Endothelial cell of umbilical vein (primary cell): ENCODE measurements at regions not wholly inside any gene's neighbourhood (a gene's known extent, or its start where the extent isn't known, plus 50 kb on each side); places are given as distances from the start of the nearest gene placed in this dataset.

ENCODE experiments used
- BruUV-seq: library from RNA; stranded (reverse); fragments of 400-500 nt; replicated peaks from 2 replicates; lab custom pipeline; 2021; lab: Mats Ljungman, UMichigan
- CTCF ChIA-PET: fragments of 300-600, 350-600 bp; sonication (Branson Sonifier 250); formaldehyde crosslinking; loops from one replicate; lab custom pipeline; 2021; ENCODE audit warnings: antibody characterized with exemption, inconsistent platforms; lab: Charles Lee
- POLR2A ChIA-PET: fragments of 300-600, 350-600 bp; sonication (Branson Sonifier 250); formaldehyde crosslinking; loops from one replicate; lab custom pipeline; 2021; ENCODE audit warnings: antibody characterized with exemption, inconsistent platforms; lab: Charles Lee
- DNase-seq: peaks from one replicate; pipeline ENCODE4 v3.0.0-alpha.2; 2011; ENCODE audit warnings: low read depth, low spot score
- FAIRE-seq: peaks from 2 replicates; lab custom pipeline; 2011; peaks lifted over from hg19 to GRCh38; lab: Jason Lieb, UNC
- H2AFZ ChIP-seq: 2 replicates; pipeline ENCODE4 v1.6.0; 2012; ENCODE audit warnings: low read depth, low read length, control low read depth, inconsistent platforms
- H3K27ac ChIP-seq: 2 replicates; pipeline ENCODE4 v1.5.1; 2011; ENCODE audit warnings: low read depth, mild to moderate bottlenecking, control low read depth, low read length, moderate library complexity; ENCODE audit not compliant: insufficient read depth
- H3K27me3 ChIP-seq, 2 experiments: 2 replicates each; pipeline versions ENCODE4 v1.6.0 to v1.6.1; 2011; ENCODE audit warnings: low read length in 2 of 2, mixed read lengths in 1 of 2; ENCODE audit not compliant: control insufficient read depth in 2 of 2, insufficient read depth in 2 of 2
- H3K36me3 ChIP-seq, 2 experiments: 2 replicates in 1 of 2; 3 replicates in 1 of 2; pipeline ENCODE4 v1.5.1; 2011; ENCODE audit warnings: low read length in 2 of 2, mild to moderate bottlenecking in 1 of 2, moderate library complexity in 1 of 2; ENCODE audit not compliant: control insufficient read depth in 2 of 2, insufficient read depth in 2 of 2; ENCODE audit errors: extremely low read depth in 1 of 2
- H3K4me1 ChIP-seq: 3 replicates; pipeline ENCODE4 v1.5.1; 2011; ENCODE audit warnings: mild to moderate bottlenecking, low read length; ENCODE audit not compliant: control insufficient read depth, insufficient read depth; ENCODE audit errors: extremely low read depth
- H3K4me2 ChIP-seq: 2 replicates; pipeline ENCODE4 v1.6.1; 2011; ENCODE audit warnings: low read length, control low read depth, mixed read lengths; ENCODE audit not compliant: insufficient read depth
- H3K4me3 ChIP-seq, 3 experiments: fragments of 200-600 bp in 1 of 3; sonication (generic), shearing (Covaris generic) in 1 of 3; replicated peaks in 1 of 3; 2 replicates each; pipeline ENCODE4 v1.5.1; 2011 to 2016; ENCODE audit warnings: control low read depth in 3 of 3, low read length in 3 of 3, mild to moderate bottlenecking in 2 of 3, inconsistent platforms in 1 of 3, low read depth in 1 of 3, moderate library complexity in 1 of 3; ENCODE audit not compliant: insufficient read depth in 1 of 3
- H3K79me2 ChIP-seq: 2 replicates; pipeline ENCODE4 v1.6.0; 2012; ENCODE audit warnings: low read length, inconsistent platforms; ENCODE audit not compliant: control insufficient read depth, insufficient read depth
- H3K9ac ChIP-seq: replicated peaks from 2 replicates; pipeline ENCODE3; 2011; ENCODE audit warnings: low read length, control low read depth; ENCODE audit not compliant: insufficient read depth; ENCODE audit errors: extremely low read depth
- H3K9me1 ChIP-seq: replicated peaks from 3 replicates; pipeline ENCODE4 v1.6.0; 2011; ENCODE audit warnings: mild to moderate bottlenecking, low read length; ENCODE audit not compliant: control insufficient read depth, insufficient read depth; ENCODE audit errors: extremely low read depth
- H3K9me3 ChIP-seq: replicated peaks from 2 replicates; pipeline ENCODE4 v1.5.1; 2012; ENCODE audit warnings: low read length, inconsistent platforms; ENCODE audit not compliant: control insufficient read depth, insufficient read depth
- H4K20me1 ChIP-seq: replicated peaks from 2 replicates; pipeline ENCODE3; 2011; ENCODE audit warnings: mild to moderate bottlenecking, low read length; ENCODE audit not compliant: control insufficient read depth, insufficient read depth; ENCODE audit errors: extremely low read depth
- CTCF ChIP-seq, 2 donors: IDR thresholded peaks; 1 replicate in 1 of 2; 2 replicates in 1 of 2; pipeline ENCODE4 v1.5.1; 2011; ENCODE audit warnings: low read length in 2 of 2, mild to moderate bottlenecking in 2 of 2, moderate library complexity in 2 of 2, control low read depth in 1 of 2, inconsistent platforms in 1 of 2, low read depth in 1 of 2; ENCODE audit not compliant: insufficient read depth in 1 of 2; ENCODE audit errors: extremely low read depth in 1 of 2
- EZH2 ChIP-seq: IDR thresholded peaks from 2 replicates; pipeline ENCODE4 v1.6.1; 2012; ENCODE audit warnings: borderline replicate concordance, low read depth, mild to moderate bottlenecking, moderate library complexity, low read length, inconsistent platforms; ENCODE audit not compliant: severe bottlenecking
- FOS ChIP-seq: IDR thresholded peaks from 2 replicates; pipeline ENCODE4 v1.6.1; 2011; ENCODE audit warnings: mild to moderate bottlenecking, low read length, moderate library complexity, borderline replicate concordance; ENCODE audit not compliant: insufficient read depth
- GATA2 ChIP-seq: IDR thresholded peaks from 2 replicates; pipeline ENCODE4 v1.7.0; 2011; ENCODE audit warnings: low read depth, mild to moderate bottlenecking, moderate library complexity, mixed read lengths, low read length; ENCODE audit not compliant: insufficient read length, insufficient read depth
- JUN ChIP-seq: IDR thresholded peaks from 2 replicates; pipeline ENCODE4 v1.6.1; 2011; ENCODE audit warnings: borderline replicate concordance, low read depth; ENCODE audit not compliant: insufficient read length, insufficient read depth
- MAX ChIP-seq: IDR thresholded peaks from 2 replicates; pipeline ENCODE4 v1.6.1; 2011; ENCODE audit not compliant: insufficient read depth, insufficient read length
- MYC ChIP-seq: IDR thresholded peaks from one replicate; pipeline ENCODE4 v1.6.1; 2011; ENCODE audit warnings: mild to moderate bottlenecking, low read depth, low read length
- POLR2A ChIP-seq: IDR thresholded peaks from 2 replicates; pipeline ENCODE4 v1.6.1; 2012; ENCODE audit warnings: low read depth, mild to moderate bottlenecking, control low read depth, low read length
- POLR2AphosphoS5 ChIP-seq: IDR thresholded peaks from 2 replicates; pipeline ENCODE4 v1.6.1; 2012; ENCODE audit warnings: low read depth, mild to moderate bottlenecking, control low read depth, low read length, moderate library complexity; ENCODE audit not compliant: insufficient read depth
- dilution Hi-C: fragments of 300-500 bp; cut with MboI; formaldehyde crosslinking; loops from one replicate; pipeline ENCODE4 v1.15.0; 2019; ENCODE audit warnings: low sequenced_read_pairs; ENCODE audit not compliant: extremely low pct_ligation_motif_present
- intact Hi-C: fragments of 100-400 bp; cut with micrococcal nuclease; formaldehyde crosslinking; loops from one replicate; pipeline ENCODE4 v1.10.0; 2022

- no peak for FAIRE-seq
- TF ChIP-seq JUN (no peak), FOS (no peak), EZH2 (no peak), CTCF (IDR thresholded peaks at IDR 0.05; ENCODE audit: extremely low read depth in 1 of 2, insufficient read depth in 1 of 2, low read depth in 1 of 2, low read length in 2 of 2) (no peak), MYC (no peak), POLR2AphosphoS5 (no peak), GATA2 (no peak), POLR2A (no peak), MAX (no peak)
- Histone ChIP-seq H3K9ac (no peak overlapping the region), H4K20me1 (no peaks in the 10 kb centered on the region), H3K79me2 (no peaks in the 10 kb centered on the region), H3K4me1 (no peaks in the 10 kb centered on the region), H3K27ac (no peak overlapping the region), H3K27me3 (no peaks in the 10 kb centered on the region), H3K9me3 (no peaks in the 10 kb centered on the region), H2AFZ (no peak overlapping the region), H3K9me1 (no peaks in the 10 kb centered on the region), H3K36me3 (no peaks in the 10 kb centered on the region), H3K4me3 (no peak overlapping the region), H3K4me2 (no peak overlapping the region)
- DNase-seq, result no peak
- BruUV-seq, result no TSS peak
- intact Hi-C loops (no loop called here), dilution Hi-C loops (no loop called here)
- CTCF ChIA-PET, result no interaction called here
- POLR2A ChIA-PET, result no interaction called here
Observed at GRCh38 chr4:120348948-120349347, 282.3 kb upstream of the MAD2L1 start.
